HG03558 (cell line): ENCODE measurements at regions not wholly inside any gene's neighbourhood (a gene's known extent, or its start where the extent isn't known, plus 50 kb on each side); places are given as distances from the start of the nearest gene placed in this dataset.
"Not testable (repeated sequence)": the region's sequence is repeated elsewhere in the genome, so short reads cannot be mapped to it uniquely, and the experiment has no call there.

Source experiments
- ATAC-seq: cut with Tn5 transposase; IDR thresholded peaks from one replicate; pipeline ENCODE4 v1.9.1; 2021; ENCODE audit warnings: moderate number of reproducible peaks; ENCODE audit not compliant: unreplicated experiment; ENCODE audit errors: extremely low read depth

GRCh38 chr20:57772349-57772964 lies 62.6 kb upstream of the PMEPA1 start:
- ATAC-seq, result no peak

- no peak for ATAC-seq
Measured at GRCh38 chr20:57770852-57771720, 61.3 kb upstream of the PMEPA1 start.

- not testable (repeated sequence) for ATAC-seq
Measured at GRCh38 chr20:57770401-57770800, 60.6 kb upstream of the PMEPA1 start.

- no peak for ATAC-seq
Measured at GRCh38 chr20:57769756-57770155, 59.9 kb upstream of the PMEPA1 start.

- ATAC-seq, result no peak
Measured at GRCh38 chr20:57768519-57768918, 58.7 kb upstream of the PMEPA1 start.

GRCh38 chr20:57767441-57767840 lies 57.6 kb upstream of the PMEPA1 start:
- ATAC-seq, result no peak

GRCh38 chr20:57763235-57763595 lies 53.4 kb upstream of the PMEPA1 start:
- no peak for ATAC-seq

- no peak for ATAC-seq
Measured at GRCh38 chr20:57762531-57763234, 52.9 kb upstream of the PMEPA1 start.

GRCh38 chr20:57761413-57761734 lies 51.6 kb upstream of the PMEPA1 start:
- ATAC-seq, result no peak

GRCh38 chr20:57760698-57761412 lies 51.0 kb upstream of the PMEPA1 start:
- no peak for ATAC-seq

- no peak for ATAC-seq
Measured at GRCh38 chr20:57759724-57760123, 49.9 kb upstream of the PMEPA1 start.
